GM12892 (cell line): ENCODE measurements at regions not wholly inside any gene's neighbourhood (a gene's known extent, or its start where the extent isn't known, plus 50 kb on each side); places are given as distances from the start of the nearest gene placed in this dataset.

Experiments
- POLR2A ChIP-seq: IDR thresholded peaks from 2 replicates; pipeline ENCODE4 v1.6.1; 2011; ENCODE audit warnings: low read depth, low read length, control low read depth
- POLR2AphosphoS5 ChIP-seq: IDR thresholded peaks from 2 replicates; pipeline ENCODE4 v1.6.1; 2011; ENCODE audit warnings: low read depth, low read length, control low read depth
- TAF1 ChIP-seq: IDR thresholded peaks from 2 replicates; pipeline ENCODE4 v1.6.1; 2011; ENCODE audit warnings: low read depth, mild to moderate bottlenecking, control low read depth, low read length, borderline replicate concordance

DNA sequence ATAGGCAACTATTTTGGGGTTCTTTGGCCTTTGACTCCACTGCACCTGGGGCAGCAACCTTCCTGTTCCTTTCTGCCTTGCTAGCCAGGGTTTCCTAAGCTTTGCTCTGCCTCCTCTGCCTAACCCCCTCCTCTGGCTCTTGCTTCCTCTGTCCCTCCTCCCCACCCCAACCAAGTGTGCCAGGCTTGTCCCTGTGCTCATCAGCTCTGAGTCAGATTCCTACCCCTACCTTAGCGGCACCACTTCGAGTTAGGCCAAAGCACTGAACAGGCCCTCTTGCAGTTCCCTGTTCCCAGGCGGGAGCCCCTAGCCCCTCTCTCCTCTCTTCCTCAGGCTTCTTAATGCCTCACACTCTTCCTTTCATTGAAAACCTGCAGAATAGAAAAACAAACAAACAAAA, 74.8 kb upstream of the HAO2 start:
- TF ChIP-seq POLR2AphosphoS5 (no peak), POLR2A (no peak), TAF1 (no peak)
